HG03103 (cell line): ENCODE measurements at regions not wholly inside any gene's neighbourhood (a gene's known extent, or its start where the extent isn't known, plus 50 kb on each side); places are given as distances from the start of the nearest gene placed in this dataset.
"Not testable (repeated sequence)": the region's sequence is repeated elsewhere in the genome, so short reads cannot be mapped to it uniquely, and the experiment has no call there.

Experiments used
- ATAC-seq: cut with Tn5 transposase; IDR thresholded peaks from one replicate; pipeline ENCODE4 v1.9.1; 2021; ENCODE audit warnings: low read depth; ENCODE audit not compliant: unreplicated experiment

- ATAC-seq: peak; percentile 82
Measured at GRCh38 chr18:22563164-22563583, 145.5 kb upstream of the CTAGE1 start.

DNA sequence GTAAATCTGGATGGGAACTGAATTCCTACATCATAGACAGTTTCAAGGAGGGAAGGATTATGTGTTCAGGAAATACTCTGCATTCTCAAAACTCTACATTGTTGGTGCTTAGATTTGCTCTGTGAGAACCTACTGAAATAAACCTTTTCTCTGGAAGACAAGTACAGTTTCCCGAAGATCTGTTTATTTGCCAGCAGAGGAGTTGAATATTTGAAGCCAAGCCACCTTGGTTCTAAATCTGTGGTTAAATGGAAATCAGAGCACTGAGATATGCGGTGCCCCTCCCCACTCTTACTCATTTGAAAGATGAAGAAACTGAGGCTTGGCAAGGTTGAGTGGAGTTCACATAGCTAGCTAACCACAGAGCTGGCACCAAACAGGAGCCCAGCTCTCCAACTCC is 146.3 kb upstream of the CTAGE1 start:
- ATAC-seq: no peak

DNA sequence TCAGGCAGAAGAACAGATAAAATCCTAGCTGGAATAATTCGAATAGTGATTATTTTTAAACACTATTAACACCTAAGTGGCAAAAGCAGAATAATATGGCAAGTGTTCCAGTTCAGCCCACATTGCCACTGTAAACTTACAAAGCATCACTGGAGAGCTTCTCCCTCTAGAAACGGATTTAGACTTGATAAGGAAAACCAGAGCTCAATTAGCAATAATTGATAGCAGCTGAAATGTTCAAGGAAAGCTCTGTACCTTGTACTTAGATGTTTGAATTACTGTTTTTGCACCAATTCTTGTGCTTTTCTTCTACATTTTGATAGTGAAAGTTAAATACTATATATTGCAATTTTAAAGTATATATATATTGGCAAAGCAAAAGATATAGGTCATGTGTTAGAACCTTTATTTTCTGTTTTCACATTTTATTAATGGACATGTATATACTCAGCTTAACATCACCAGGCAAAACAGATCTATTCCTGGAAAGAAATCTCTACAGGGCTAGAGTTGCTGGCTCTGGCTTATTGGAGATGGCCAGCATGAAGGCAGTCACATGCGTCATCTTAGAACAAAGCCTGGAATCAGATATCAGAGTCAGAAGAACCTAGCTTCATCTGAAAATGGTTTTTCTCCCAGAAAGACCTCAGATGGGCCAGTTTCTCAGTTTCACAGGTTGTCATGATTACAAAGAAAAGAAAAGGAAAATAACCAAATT is 149.1 kb upstream of the CTAGE1 start:
- no peak for ATAC-seq

- no peak for ATAC-seq
Measured at GRCh38 chr18:22567794-22568193, 150.1 kb upstream of the CTAGE1 start.

- no peak for ATAC-seq
Measured at GRCh38 chr18:22570492-22570891, 152.8 kb upstream of the CTAGE1 start.

GRCh38 chr18:22572341-22572740 is 154.6 kb upstream of the CTAGE1 start:
- ATAC-seq: no peak

DNA sequence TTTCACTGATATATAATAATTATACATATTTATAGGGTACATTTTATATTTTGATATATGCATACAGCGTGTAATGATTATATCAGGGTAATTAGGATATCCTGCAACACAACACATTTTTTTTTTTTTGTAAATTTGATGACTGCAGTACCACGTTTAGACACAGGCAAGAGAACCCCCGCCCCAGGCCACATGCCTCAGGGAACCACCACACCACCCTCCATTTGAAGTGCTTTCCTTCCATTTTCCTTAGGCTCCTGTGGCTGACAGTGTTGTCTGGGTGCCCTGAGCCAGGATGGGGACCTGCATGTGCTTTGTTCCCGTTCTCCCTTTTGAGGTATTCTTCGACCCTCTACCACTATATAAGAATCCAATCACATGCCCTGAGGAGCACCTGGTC is 161.6 kb upstream of the CTAGE1 start:
- no peak for ATAC-seq

- ATAC-seq: no peak
Measured at GRCh38 chr18:22585333-22585732, 167.6 kb upstream of the CTAGE1 start.

GRCh38 chr18:22585821-22586220 is 168.1 kb upstream of the CTAGE1 start:
- no peak for ATAC-seq

DNA sequence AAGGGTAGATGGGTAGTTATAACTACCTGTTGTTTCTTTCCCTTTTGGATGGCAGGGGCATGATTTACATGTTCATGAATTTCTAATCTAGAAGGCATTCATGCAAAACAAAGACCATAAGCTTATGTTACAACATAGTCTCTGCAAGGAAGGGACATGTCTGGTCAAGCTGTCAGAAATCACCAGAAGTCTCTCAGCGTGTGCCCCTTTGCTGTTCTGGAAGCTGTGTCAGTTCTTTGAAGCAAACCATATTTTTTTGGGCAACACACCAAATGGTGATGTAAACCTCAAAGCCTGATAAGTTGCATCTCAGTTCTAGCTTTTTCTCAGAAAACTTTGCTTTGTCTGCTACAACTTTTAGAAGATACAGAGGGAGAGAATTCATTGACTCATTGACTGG is 173.5 kb upstream of the CTAGE1 start:
- ATAC-seq: no peak

GRCh38 chr18:22594155-22594690 is 176.5 kb upstream of the CTAGE1 start:
- ATAC-seq: no peak

DNA sequence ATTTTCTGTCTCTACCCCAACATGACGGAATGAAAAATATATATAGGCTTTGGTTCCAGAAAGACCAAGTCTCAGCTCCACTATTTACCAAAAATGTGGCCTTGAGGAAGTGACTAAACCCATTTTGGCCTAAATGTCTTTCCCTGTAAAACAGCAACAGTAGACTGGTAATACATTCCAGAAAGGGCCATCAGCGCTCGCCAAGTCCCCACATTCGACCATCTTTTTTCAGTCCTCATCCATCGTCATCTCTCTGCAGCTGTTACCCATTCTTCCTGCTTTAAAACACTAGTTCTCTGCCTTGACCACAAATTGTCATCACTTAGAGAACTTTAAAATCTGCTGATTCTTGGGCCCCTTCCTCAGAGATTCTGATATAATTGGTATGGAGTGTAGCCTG is 183.8 kb upstream of the CTAGE1 start:
- no peak for ATAC-seq

- not testable (repeated sequence) for ATAC-seq
Measured at GRCh38 chr18:22602456-22602855, 184.7 kb upstream of the CTAGE1 start.

DNA sequence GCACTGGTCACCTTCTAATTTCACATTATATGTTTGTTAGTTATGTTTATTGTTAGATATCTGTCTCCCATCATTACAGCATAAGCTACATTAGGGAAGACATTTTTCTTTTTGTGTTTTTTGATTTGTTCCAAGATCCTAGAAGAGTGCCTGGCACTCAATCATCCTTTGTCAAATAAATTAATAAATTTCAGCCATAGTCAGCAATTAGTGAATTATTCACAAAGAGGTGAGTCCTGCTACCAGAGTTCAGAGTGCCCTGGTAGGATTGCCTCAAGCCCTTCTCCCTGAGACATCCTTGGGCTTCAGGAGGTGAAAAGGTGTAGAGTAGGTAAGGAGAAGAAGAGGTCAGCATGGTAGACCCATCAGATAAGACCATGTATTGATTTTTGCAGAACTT is 186.2 kb upstream of the CTAGE1 start:
- ATAC-seq: no peak

DNA sequence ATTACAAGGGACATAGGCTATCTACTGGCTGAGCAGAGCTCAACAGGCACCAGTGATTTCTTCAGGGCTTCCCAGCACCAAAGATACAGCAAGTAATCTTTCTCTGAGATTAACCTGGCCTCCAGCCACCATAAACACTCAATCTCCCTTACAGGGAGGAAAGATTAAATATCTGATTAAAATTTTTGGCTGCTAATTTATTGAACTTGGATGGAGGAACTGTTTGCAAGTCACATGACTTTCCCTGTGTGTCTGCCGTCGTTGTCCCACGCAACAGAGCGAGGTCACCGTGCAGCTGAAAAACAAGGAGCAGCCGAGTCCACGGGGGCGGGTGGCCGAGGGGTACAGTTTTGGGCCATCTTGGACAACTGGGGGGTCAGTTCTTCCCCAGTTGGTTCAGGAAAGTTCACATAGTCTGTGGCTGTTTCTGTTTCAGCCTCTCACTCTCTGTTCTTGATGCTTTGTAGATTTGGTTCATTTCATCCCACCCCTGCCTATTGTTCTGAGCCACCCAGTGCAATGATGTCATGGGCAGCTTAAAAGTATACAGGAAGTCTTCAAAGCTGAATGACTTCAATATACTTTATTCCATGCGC is 186.8 kb upstream of the CTAGE1 start:
- no peak for ATAC-seq

DNA sequence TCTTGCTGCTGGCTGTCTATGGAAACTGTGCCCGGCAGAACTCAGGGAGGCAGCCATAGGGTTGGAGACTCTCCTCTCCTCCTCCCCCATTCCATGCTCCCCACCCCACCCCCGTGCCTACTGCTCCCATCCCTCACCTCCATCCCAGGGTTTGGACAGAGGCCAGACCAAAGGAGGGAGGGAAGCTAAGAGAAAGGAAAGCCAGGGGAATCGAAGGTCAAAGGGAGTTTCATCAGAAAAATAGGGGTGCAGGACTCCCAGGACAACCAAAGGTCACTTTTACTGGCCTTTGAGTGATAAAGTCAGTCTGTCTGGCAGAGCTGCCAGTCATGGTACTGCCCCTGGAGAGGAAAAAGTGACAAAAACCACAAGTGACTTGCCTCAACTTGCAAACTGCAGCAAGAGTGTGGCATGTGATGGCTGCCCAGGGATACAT is 187.3 kb upstream of the CTAGE1 start:
- ATAC-seq: no peak

DNA sequence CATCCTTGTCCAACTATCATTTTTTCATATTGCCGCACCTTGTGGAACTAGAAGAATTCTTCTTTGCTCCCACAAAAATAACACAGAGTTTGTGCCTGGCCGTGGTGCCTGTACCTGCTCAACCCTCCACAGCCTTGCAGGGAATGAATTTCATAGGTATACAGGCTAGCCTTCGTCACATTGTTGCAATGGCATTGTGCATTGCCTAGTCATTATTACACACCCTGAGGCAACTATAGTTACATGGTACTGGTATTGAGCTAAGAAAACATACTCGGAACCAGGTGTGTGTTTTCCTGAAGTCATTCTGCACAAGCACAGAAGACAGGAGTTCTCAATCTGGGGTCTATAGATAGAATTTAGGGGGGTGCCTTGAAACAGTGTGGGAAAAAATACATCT is 188.0 kb upstream of the CTAGE1 start:
- ATAC-seq: no peak

- no peak for ATAC-seq
Measured at GRCh38 chr18:22606563-22607283, 189.0 kb upstream of the CTAGE1 start.

- ATAC-seq: no peak
Measured at GRCh38 chr18:22607284-22607635, 189.5 kb upstream of the CTAGE1 start.

- no peak for ATAC-seq
Measured at GRCh38 chr18:22608847-22609246, 191.1 kb upstream of the CTAGE1 start.

- no peak for ATAC-seq
Measured at GRCh38 chr18:22609642-22610041, 191.9 kb upstream of the CTAGE1 start.
